Endothelial cell of umbilical vein (primary cell): ENCODE measurements at regions not wholly inside any gene's neighbourhood (a gene's known extent, or its start where the extent isn't known, plus 50 kb on each side); places are given as distances from the start of the nearest gene placed in this dataset.

Experiments used
- BruUV-seq: library from RNA; stranded (reverse); fragments of 400-500 nt; replicated peaks from 2 replicates; lab custom pipeline; 2021; lab: Mats Ljungman, UMichigan
- CTCF ChIA-PET: fragments of 300-600, 350-600 bp; sonication (Branson Sonifier 250); formaldehyde crosslinking; loops from one replicate; lab custom pipeline; 2021; ENCODE audit warnings: antibody characterized with exemption, inconsistent platforms; lab: Charles Lee
- POLR2A ChIA-PET: fragments of 300-600, 350-600 bp; sonication (Branson Sonifier 250); formaldehyde crosslinking; loops from one replicate; lab custom pipeline; 2021; ENCODE audit warnings: antibody characterized with exemption, inconsistent platforms; lab: Charles Lee
- DNase-seq: peaks from one replicate; pipeline ENCODE4 v3.0.0-alpha.2; 2011; ENCODE audit warnings: low read depth, low spot score
- FAIRE-seq: peaks from 2 replicates; lab custom pipeline; 2011; peaks lifted over from hg19 to GRCh38; lab: Jason Lieb, UNC
- H2AFZ ChIP-seq: 2 replicates; pipeline ENCODE4 v1.6.0; 2012; ENCODE audit warnings: low read depth, low read length, control low read depth, inconsistent platforms
- H3K27ac ChIP-seq: 2 replicates; pipeline ENCODE4 v1.5.1; 2011; ENCODE audit warnings: low read depth, mild to moderate bottlenecking, control low read depth, low read length, moderate library complexity; ENCODE audit not compliant: insufficient read depth
- H3K27me3 ChIP-seq, 2 experiments: 2 replicates each; pipeline versions ENCODE4 v1.6.0 to v1.6.1; 2011; ENCODE audit warnings: low read length in 2 of 2, mixed read lengths in 1 of 2; ENCODE audit not compliant: control insufficient read depth in 2 of 2, insufficient read depth in 2 of 2
- H3K36me3 ChIP-seq, 2 experiments: 2 replicates in 1 of 2; 3 replicates in 1 of 2; pipeline ENCODE4 v1.5.1; 2011; ENCODE audit warnings: low read length in 2 of 2, mild to moderate bottlenecking in 1 of 2, moderate library complexity in 1 of 2; ENCODE audit not compliant: control insufficient read depth in 2 of 2, insufficient read depth in 2 of 2; ENCODE audit errors: extremely low read depth in 1 of 2
- H3K4me1 ChIP-seq: 3 replicates; pipeline ENCODE4 v1.5.1; 2011; ENCODE audit warnings: mild to moderate bottlenecking, low read length; ENCODE audit not compliant: control insufficient read depth, insufficient read depth; ENCODE audit errors: extremely low read depth
- H3K4me2 ChIP-seq: 2 replicates; pipeline ENCODE4 v1.6.1; 2011; ENCODE audit warnings: low read length, control low read depth, mixed read lengths; ENCODE audit not compliant: insufficient read depth
- H3K4me3 ChIP-seq, 3 experiments: fragments of 200-600 bp in 1 of 3; sonication (generic), shearing (Covaris generic) in 1 of 3; replicated peaks in 1 of 3; 2 replicates each; pipeline ENCODE4 v1.5.1; 2011 to 2016; ENCODE audit warnings: control low read depth in 3 of 3, low read length in 3 of 3, mild to moderate bottlenecking in 2 of 3, inconsistent platforms in 1 of 3, low read depth in 1 of 3, moderate library complexity in 1 of 3; ENCODE audit not compliant: insufficient read depth in 1 of 3
- H3K79me2 ChIP-seq: 2 replicates; pipeline ENCODE4 v1.6.0; 2012; ENCODE audit warnings: low read length, inconsistent platforms; ENCODE audit not compliant: control insufficient read depth, insufficient read depth
- H3K9ac ChIP-seq: replicated peaks from 2 replicates; pipeline ENCODE3; 2011; ENCODE audit warnings: low read length, control low read depth; ENCODE audit not compliant: insufficient read depth; ENCODE audit errors: extremely low read depth
- H3K9me1 ChIP-seq: replicated peaks from 3 replicates; pipeline ENCODE4 v1.6.0; 2011; ENCODE audit warnings: mild to moderate bottlenecking, low read length; ENCODE audit not compliant: control insufficient read depth, insufficient read depth; ENCODE audit errors: extremely low read depth
- H3K9me3 ChIP-seq: replicated peaks from 2 replicates; pipeline ENCODE4 v1.5.1; 2012; ENCODE audit warnings: low read length, inconsistent platforms; ENCODE audit not compliant: control insufficient read depth, insufficient read depth
- H4K20me1 ChIP-seq: replicated peaks from 2 replicates; pipeline ENCODE3; 2011; ENCODE audit warnings: mild to moderate bottlenecking, low read length; ENCODE audit not compliant: control insufficient read depth, insufficient read depth; ENCODE audit errors: extremely low read depth
- CTCF ChIP-seq, 2 donors: IDR thresholded peaks; 1 replicate in 1 of 2; 2 replicates in 1 of 2; pipeline ENCODE4 v1.5.1; 2011; ENCODE audit warnings: low read length in 2 of 2, mild to moderate bottlenecking in 2 of 2, moderate library complexity in 2 of 2, control low read depth in 1 of 2, inconsistent platforms in 1 of 2, low read depth in 1 of 2; ENCODE audit not compliant: insufficient read depth in 1 of 2; ENCODE audit errors: extremely low read depth in 1 of 2
- EZH2 ChIP-seq: IDR thresholded peaks from 2 replicates; pipeline ENCODE4 v1.6.1; 2012; ENCODE audit warnings: borderline replicate concordance, low read depth, mild to moderate bottlenecking, moderate library complexity, low read length, inconsistent platforms; ENCODE audit not compliant: severe bottlenecking
- FOS ChIP-seq: IDR thresholded peaks from 2 replicates; pipeline ENCODE4 v1.6.1; 2011; ENCODE audit warnings: mild to moderate bottlenecking, low read length, moderate library complexity, borderline replicate concordance; ENCODE audit not compliant: insufficient read depth
- GATA2 ChIP-seq: IDR thresholded peaks from 2 replicates; pipeline ENCODE4 v1.7.0; 2011; ENCODE audit warnings: low read depth, mild to moderate bottlenecking, moderate library complexity, mixed read lengths, low read length; ENCODE audit not compliant: insufficient read length, insufficient read depth
- JUN ChIP-seq: IDR thresholded peaks from 2 replicates; pipeline ENCODE4 v1.6.1; 2011; ENCODE audit warnings: borderline replicate concordance, low read depth; ENCODE audit not compliant: insufficient read length, insufficient read depth
- MAX ChIP-seq: IDR thresholded peaks from 2 replicates; pipeline ENCODE4 v1.6.1; 2011; ENCODE audit not compliant: insufficient read depth, insufficient read length
- MYC ChIP-seq: IDR thresholded peaks from one replicate; pipeline ENCODE4 v1.6.1; 2011; ENCODE audit warnings: mild to moderate bottlenecking, low read depth, low read length
- POLR2A ChIP-seq: IDR thresholded peaks from 2 replicates; pipeline ENCODE4 v1.6.1; 2012; ENCODE audit warnings: low read depth, mild to moderate bottlenecking, control low read depth, low read length
- POLR2AphosphoS5 ChIP-seq: IDR thresholded peaks from 2 replicates; pipeline ENCODE4 v1.6.1; 2012; ENCODE audit warnings: low read depth, mild to moderate bottlenecking, control low read depth, low read length, moderate library complexity; ENCODE audit not compliant: insufficient read depth
- dilution Hi-C: fragments of 300-500 bp; cut with MboI; formaldehyde crosslinking; loops from one replicate; pipeline ENCODE4 v1.15.0; 2019; ENCODE audit warnings: low sequenced_read_pairs; ENCODE audit not compliant: extremely low pct_ligation_motif_present
- intact Hi-C: fragments of 100-400 bp; cut with micrococcal nuclease; formaldehyde crosslinking; loops from one replicate; pipeline ENCODE4 v1.10.0; 2022

GRCh38 chr11:122398851-122399250 is 256.7 kb upstream of the UBASH3B start:
- H3K4me2 ChIP-seq = no peak overlapping the region
- ChIA-PET POLR2A (no interaction called here), CTCF (no interaction called here)
- no peak overlapping the region for H3K4me3 ChIP-seq
- no peak for TF ChIP-seq POLR2A
- no peak for TF ChIP-seq POLR2AphosphoS5
- no peaks in the 10 kb centered on the region for H3K9me1 ChIP-seq
- no peaks in the 10 kb centered on the region for H3K36me3 ChIP-seq
- H4K20me1 ChIP-seq = no peaks in the 10 kb centered on the region
- H3K4me1 ChIP-seq = no peaks in the 10 kb centered on the region
- H3K27me3 ChIP-seq = no peaks in the 10 kb centered on the region
- H3K27ac ChIP-seq = no peak overlapping the region
- no peak for DNase-seq
- H3K79me2 ChIP-seq = no peaks in the 10 kb centered on the region
- H2AFZ ChIP-seq = no peak overlapping the region
- no TSS peak for BruUV-seq
- no peak overlapping the region for H3K9ac ChIP-seq
- FAIRE-seq = no peak
- dilution Hi-C loops = no loop called here
- intact Hi-C loops = no loop called here
- no peaks in the 10 kb centered on the region for H3K9me3 ChIP-seq

- Histone ChIP-seq H3K27ac (no peak overlapping the region), H2AFZ (no peak overlapping the region), H3K4me2 (no peak overlapping the region), H3K4me3 (no peak overlapping the region), H3K4me1 (no peaks in the 10 kb centered on the region), H3K36me3 (no peaks in the 10 kb centered on the region), H3K9me3 (no peaks in the 10 kb centered on the region), H4K20me1 (no peaks in the 10 kb centered on the region), H3K9ac (no peak overlapping the region), H3K9me1 (no peaks in the 10 kb centered on the region), H3K79me2 (no peaks in the 10 kb centered on the region), H3K27me3 (no peaks in the 10 kb centered on the region)
- ChIA-PET POLR2A (no interaction called here), CTCF (no interaction called here)
- no peak for DNase-seq
- intact Hi-C loops (no loop called here), dilution Hi-C loops (no loop called here)
- no TSS peak for BruUV-seq
- TF ChIP-seq POLR2AphosphoS5 (no peak), POLR2A (no peak), EZH2 (no peak), MAX (no peak), FOS (no peak), JUN (no peak), MYC (no peak), CTCF (IDR thresholded peaks at IDR 0.05; ENCODE audit: extremely low read depth in 1 of 2, insufficient read depth in 1 of 2, low read depth in 1 of 2, low read length in 2 of 2) (no peak), GATA2 (no peak)
- no peak for FAIRE-seq
Observed at GRCh38 chr11:122398167-122398566, 257.4 kb upstream of the UBASH3B start.
